Endodermal cell (in vitro differentiated cells): ENCODE measurements at regions not wholly inside any gene's neighbourhood (a gene's known extent, or its start where the extent isn't known, plus 50 kb on each side); places are given as distances from the start of the nearest gene placed in this dataset.
A peak's percentile ranks its signal among the peaks of the same experiment; 100 is the strongest.

ENCODE experiments used
- DNase-seq: peaks from one replicate; pipeline ENCODE4 v3.0.0-alpha.2; 2017
- H3K27ac ChIP-seq: 2 replicates; pipeline ENCODE4 v1.5.1; 2013; ENCODE audit warnings: mild to moderate bottlenecking, low read depth, low read length, moderate library complexity
- H3K27me3 ChIP-seq: 2 replicates; pipeline ENCODE4 v1.6.1; 2013; ENCODE audit warnings: mild to moderate bottlenecking, low read length, moderate library complexity; ENCODE audit not compliant: insufficient read depth, control insufficient read depth, poor library complexity, severe bottlenecking
- H3K36me3 ChIP-seq: 2 replicates; pipeline ENCODE4 v1.7.0; 2013; ENCODE audit warnings: mild to moderate bottlenecking, low read length, moderate library complexity; ENCODE audit not compliant: control insufficient read depth, insufficient read depth
- H3K4me1 ChIP-seq: one replicate; pipeline ENCODE4 v1.7.0; 2013; ENCODE audit warnings: low read length; ENCODE audit not compliant: control insufficient read depth, insufficient read depth
- H3K4me3 ChIP-seq: 2 replicates; pipeline ENCODE4 v1.5.1; 2013; ENCODE audit warnings: mild to moderate bottlenecking, low read length, moderate library complexity
- H3K9ac ChIP-seq: 2 replicates; pipeline ENCODE4 v1.6.1; 2013; ENCODE audit warnings: mild to moderate bottlenecking, low read length, moderate library complexity; ENCODE audit not compliant: poor library complexity, severe bottlenecking; ENCODE audit errors: extremely low read depth
- H3K9me3 ChIP-seq: 2 replicates; pipeline ENCODE4 v1.6.1; 2013; ENCODE audit warnings: mild to moderate bottlenecking, low read length, moderate library complexity; ENCODE audit not compliant: control insufficient read depth
- H3K27ac Mint-ChIP-seq: 2 replicates; pipeline ENCODE4 v1.8.0; 2020; ENCODE audit warnings: mixed read lengths
- H3K27me3 Mint-ChIP-seq: 2 replicates; pipeline ENCODE4 v1.8.0; 2021; ENCODE audit warnings: mild to moderate bottlenecking, mixed read lengths; ENCODE audit not compliant: insufficient read depth
- H3K36me3 Mint-ChIP-seq: 2 replicates; pipeline ENCODE4 v1.8.0; 2020; ENCODE audit warnings: low read depth, mixed read lengths
- H3K4me1 Mint-ChIP-seq: 2 replicates; pipeline ENCODE4 v1.8.0; 2020; ENCODE audit warnings: mixed read lengths
- H3K4me3 Mint-ChIP-seq: 2 replicates; pipeline ENCODE4 v1.8.0; 2020; ENCODE audit warnings: mild to moderate bottlenecking, moderate library complexity, mixed read lengths
- H3K9me3 Mint-ChIP-seq: 2 replicates; pipeline ENCODE4 v1.8.0; 2020; ENCODE audit warnings: mild to moderate bottlenecking, mixed read lengths
- WGBS, 2 experiments: methylation state at CpG; one replicate each; pipeline versions ENCODE4 v1.1.5 to v1.1.7; 2013; ENCODE audit warnings: missing lambda C conversion rate in 2 of 2, mixed read lengths in 1 of 2; ENCODE audit not compliant: insufficient coverage in 1 of 2, insufficient read length in 1 of 2; 5-methylcytosine and 5-hydroxymethylcytosine counted together
- TF ChIP-seq, protein P1 (sequence below): fragments of 200-600 bp; sonication (generic); conservative IDR thresholded peaks from 2 replicates; pipeline ENCODE4 v1.5.0; 2021; ENCODE audit warnings: antibody characterized with exemption, mild to moderate bottlenecking

DNA sequence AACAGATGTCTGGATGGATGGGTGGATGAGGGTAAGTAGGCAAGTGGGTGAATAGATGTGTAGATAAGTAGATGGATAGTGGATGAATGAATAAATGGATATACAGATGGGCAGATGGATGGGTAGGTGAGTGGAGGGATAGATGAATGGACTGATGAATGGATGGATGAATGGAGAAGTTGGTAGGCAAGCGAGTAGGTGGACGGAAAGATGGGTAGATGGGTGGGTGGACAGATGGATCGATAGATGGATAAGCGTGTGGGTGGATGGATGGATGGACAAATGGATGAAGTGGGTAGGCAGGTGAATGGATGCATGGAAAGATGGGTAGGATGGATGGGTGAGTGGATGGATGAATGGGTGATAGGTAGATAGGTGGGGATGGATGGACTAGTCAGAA, 393.2 kb downstream of the SHANK2 start:
- Mint-ChIP-seq H3K4me1 (no peaks in the 10 kb centered on the region), H3K9me3 (no peaks in the 10 kb centered on the region), H3K27ac (no peak overlapping the region), H3K27me3 (no peaks in the 10 kb centered on the region), H3K36me3 (no peaks in the 10 kb centered on the region), H3K4me3 (no peak overlapping the region)
- WGBS, 2 experiments = 85 to 92% methylated on average over 4 of the region's 4 CpGs
- H3K4me3 ChIP-seq = no peak overlapping the region
- H3K36me3 ChIP-seq = no peaks in the 10 kb centered on the region
- TF ChIP-seq, protein P1, sequence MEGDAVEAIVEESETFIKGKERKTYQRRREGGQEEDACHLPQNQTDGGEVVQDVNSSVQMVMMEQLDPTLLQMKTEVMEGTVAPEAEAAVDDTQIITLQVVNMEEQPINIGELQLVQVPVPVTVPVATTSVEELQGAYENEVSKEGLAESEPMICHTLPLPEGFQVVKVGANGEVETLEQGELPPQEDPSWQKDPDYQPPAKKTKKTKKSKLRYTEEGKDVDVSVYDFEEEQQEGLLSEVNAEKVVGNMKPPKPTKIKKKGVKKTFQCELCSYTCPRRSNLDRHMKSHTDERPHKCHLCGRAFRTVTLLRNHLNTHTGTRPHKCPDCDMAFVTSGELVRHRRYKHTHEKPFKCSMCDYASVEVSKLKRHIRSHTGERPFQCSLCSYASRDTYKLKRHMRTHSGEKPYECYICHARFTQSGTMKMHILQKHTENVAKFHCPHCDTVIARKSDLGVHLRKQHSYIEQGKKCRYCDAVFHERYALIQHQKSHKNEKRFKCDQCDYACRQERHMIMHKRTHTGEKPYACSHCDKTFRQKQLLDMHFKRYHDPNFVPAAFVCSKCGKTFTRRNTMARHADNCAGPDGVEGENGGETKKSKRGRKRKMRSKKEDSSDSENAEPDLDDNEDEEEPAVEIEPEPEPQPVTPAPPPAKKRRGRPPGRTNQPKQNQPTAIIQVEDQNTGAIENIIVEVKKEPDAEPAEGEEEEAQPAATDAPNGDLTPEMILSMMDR = no peak
- no peaks in the 10 kb centered on the region for H3K4me1 ChIP-seq
- no peaks in the 10 kb centered on the region for H3K27me3 ChIP-seq
- H3K9ac ChIP-seq = no peak overlapping the region
- no peak overlapping the region for H3K27ac ChIP-seq
- no peaks in the 10 kb centered on the region for H3K9me3 ChIP-seq
- DNase-seq = no peak

DNA sequence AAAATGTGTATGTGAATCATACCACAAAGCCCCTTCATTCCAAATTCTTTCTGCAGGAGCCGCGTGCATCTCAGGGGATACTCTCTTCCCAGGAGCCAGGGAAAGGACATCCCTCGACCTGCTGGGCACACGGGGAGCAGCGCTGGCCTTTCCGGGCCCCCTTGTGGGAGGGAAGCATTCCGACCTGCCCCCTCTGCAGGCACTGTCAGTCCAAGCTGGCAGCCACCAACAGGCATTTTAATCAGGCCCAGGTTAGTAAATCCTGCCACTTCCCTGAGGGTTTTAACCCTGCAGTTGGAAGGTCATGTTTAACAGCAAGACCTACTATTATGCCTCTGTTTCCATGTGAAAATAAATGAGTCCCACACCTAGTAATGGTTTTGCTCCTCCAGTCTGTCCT, 391.5 kb downstream of the SHANK2 start:
- no peak overlapping the region for H3K9ac ChIP-seq
- TF ChIP-seq, protein P1 = peak; percentile 48
- no peak overlapping the region for H3K27ac Mint-ChIP-seq
- DNase-seq = peak; percentile 64
- H3K4me3 Mint-ChIP-seq = no peak overlapping the region
- 35 to 63% methylated on average over 2 to 7 of the region's 7 CpGs for WGBS, 2 experiments
- no peaks in the 10 kb centered on the region for H3K36me3 ChIP-seq
- H3K27ac ChIP-seq = peak overlapping the region; percentile 53
- no peaks in the 10 kb centered on the region for H3K27me3 ChIP-seq
- no peaks in the 10 kb centered on the region for H3K9me3 Mint-ChIP-seq
- H3K4me1 Mint-ChIP-seq = no peaks in the 10 kb centered on the region
- no peak overlapping the region for H3K4me3 ChIP-seq
- H3K4me1 ChIP-seq = no peaks in the 10 kb centered on the region
- H3K27me3 Mint-ChIP-seq = no peaks in the 10 kb centered on the region
- no peaks in the 10 kb centered on the region for H3K9me3 ChIP-seq
- H3K36me3 Mint-ChIP-seq = no peaks in the 10 kb centered on the region

DNA sequence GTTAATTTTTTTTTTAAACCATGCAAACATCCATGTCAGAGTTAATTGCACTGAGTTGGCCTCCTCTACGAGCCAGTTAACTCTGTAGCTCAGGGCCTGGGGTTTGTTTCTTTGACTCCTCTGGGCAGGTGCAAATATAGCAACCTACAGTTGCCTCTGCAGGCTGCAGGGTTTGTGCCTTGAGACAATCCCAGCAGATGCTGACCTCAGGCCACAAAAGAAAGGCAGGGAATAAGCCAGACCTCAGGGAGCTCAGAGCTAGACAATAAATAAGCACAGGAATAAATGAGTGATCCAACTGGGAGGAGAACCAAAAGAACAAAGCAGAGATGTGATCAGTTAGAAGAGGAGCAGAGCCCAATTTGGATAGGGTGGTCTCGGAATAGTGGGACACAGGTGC, 390.8 kb downstream of the SHANK2 start:
- H3K36me3 ChIP-seq = no peaks in the 10 kb centered on the region
- TF ChIP-seq, protein P1 = no peak
- DNase-seq = no peak
- H3K27me3 ChIP-seq = no peaks in the 10 kb centered on the region
- no peaks in the 10 kb centered on the region for H3K9me3 ChIP-seq
- H3K27ac ChIP-seq = peak overlapping the region; percentile 15
- Mint-ChIP-seq H3K4me3 (no peak overlapping the region), H3K27me3 (no peaks in the 10 kb centered on the region), H3K36me3 (no peaks in the 10 kb centered on the region), H3K9me3 (no peaks in the 10 kb centered on the region), H3K4me1 (peaks cover 4% of the 10 kb centered on the region), H3K27ac (no peak overlapping the region)
- H3K4me3 ChIP-seq = no peak overlapping the region
- 55 to 90% methylated on average over 2 of the region's 2 CpGs for WGBS, 2 experiments
- H3K4me1 ChIP-seq = no peaks in the 10 kb centered on the region
- H3K9ac ChIP-seq = no peak overlapping the region
